Gastroesophageal sphincter (tissue), 4 donors: ENCODE measurements at regions not wholly inside any gene's neighbourhood (a gene's known extent, or its start where the extent isn't known, plus 50 kb on each side); places are given as distances from the start of the nearest gene placed in this dataset.

ENCODE experiments used
- ATAC-seq: fragments of 150-250 bp; one replicate; pipeline ENCODE4 v1.9.1; 2016; ENCODE audit warnings: mild to moderate bottlenecking, moderate library complexity
- H3K27ac ChIP-seq, 4 donors: fragments of 200-600 bp; sonication (generic) in 3 of 4; 1 replicate in 3 of 4; 2 replicates in 1 of 4; pipeline ENCODE4 v1.5.1; 2016 to 2019
- H3K27me3 ChIP-seq: fragments of 200-600 bp; sonication (generic); one replicate; pipeline ENCODE4 v1.5.1; 2019
- H3K36me3 ChIP-seq, 2 donors: fragments of 200-600 bp; sonication (generic); one replicate each; pipeline ENCODE4 v1.5.1; 2019; ENCODE audit warnings: control low read depth in 1 of 2
- H3K4me1 ChIP-seq, 3 donors: fragments of 200-600 bp; sonication (generic); 1 replicate in 2 of 3; 2 replicates in 1 of 3; pipeline ENCODE4 v1.5.1; 2016 to 2019; ENCODE audit warnings: control low read depth in 2 of 3
- H3K4me3 ChIP-seq, 2 donors: fragments of 200-600 bp; sonication (generic); one replicate each; pipeline ENCODE4 v1.5.1; 2019; ENCODE audit warnings: mild to moderate bottlenecking in 1 of 2, moderate library complexity in 1 of 2
- H3K9me3 ChIP-seq, 3 donors: fragments of 200-600 bp; sonication (generic); one replicate each; pipeline ENCODE4 v1.5.1; 2017 to 2019; ENCODE audit warnings: control low read depth in 2 of 3
- EP300 ChIP-seq: sonication (generic); formaldehyde crosslinking; IDR thresholded peaks from one replicate; pipeline ENCODE4 v1.6.1; 2017; ENCODE audit warnings: antibody characterized with exemption, mild to moderate bottlenecking
- POLR2A ChIP-seq, 2 donors: fragments of 450-650 bp; IDR thresholded peaks; one replicate each; pipeline ENCODE4 v1.6.1; 2017; ENCODE audit warnings: antibody characterized with exemption in 2 of 2, mild to moderate bottlenecking in 2 of 2, moderate library complexity in 1 of 2
- POLR2AphosphoS5 ChIP-seq: sonication (generic); formaldehyde crosslinking; IDR thresholded peaks from one replicate; pipeline ENCODE4 v1.6.1; 2017; ENCODE audit warnings: antibody characterized with exemption
- WGBS, 2 donors: methylation state at CpG; one replicate each; pipeline ENCODE4 v1.1.5; 2018; ENCODE audit warnings: low coverage in 1 of 2; 5-methylcytosine and 5-hydroxymethylcytosine counted together
- TF ChIP-seq, protein P1 (sequence below), 4 experiments: fragments of 200-600 bp in 2 of 4; fragments of 450-650 bp in 2 of 4; sonication (generic) in 1 of 4; IDR thresholded peaks; one replicate each; pipeline ENCODE4 v1.5.1; 2017 to 2019; ENCODE audit warnings: antibody characterized with exemption in 4 of 4, mild to moderate bottlenecking in 2 of 4, moderate library complexity in 2 of 4

DNA sequence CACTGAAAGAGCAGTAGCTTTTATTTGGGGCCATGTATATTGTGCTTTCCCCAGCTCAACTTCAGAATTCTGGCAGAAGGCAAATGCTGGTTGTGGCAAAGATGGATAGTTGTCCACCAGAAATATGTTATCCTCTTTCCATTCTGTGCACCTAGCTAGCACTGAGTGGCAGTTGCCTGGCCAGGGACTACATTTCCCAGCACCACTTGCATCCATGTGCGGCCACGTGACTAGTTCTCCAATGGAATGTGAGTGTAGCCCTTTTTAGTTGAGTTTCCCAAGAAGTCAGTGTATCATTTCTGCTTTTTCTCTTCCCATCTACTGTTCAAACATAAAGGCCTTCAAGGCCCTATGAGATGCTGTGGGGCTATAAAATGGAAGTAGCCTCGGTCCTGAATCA lies 354.0 kb upstream of the CLINT1 start:
- WGBS, 2 donors: 78 to 100% methylated on average over 1 to 3 of the region's 3 CpGs
- no peak overlapping the region for H3K4me3 ChIP-seq
- H3K4me1 ChIP-seq: no peaks in the 10 kb centered on the region
- ATAC-seq: no peak
- no peak for TF ChIP-seq EP300
- no peak for TF ChIP-seq POLR2A (IDR thresholded peaks at IDR 0.05)
- TF ChIP-seq, protein P1, sequence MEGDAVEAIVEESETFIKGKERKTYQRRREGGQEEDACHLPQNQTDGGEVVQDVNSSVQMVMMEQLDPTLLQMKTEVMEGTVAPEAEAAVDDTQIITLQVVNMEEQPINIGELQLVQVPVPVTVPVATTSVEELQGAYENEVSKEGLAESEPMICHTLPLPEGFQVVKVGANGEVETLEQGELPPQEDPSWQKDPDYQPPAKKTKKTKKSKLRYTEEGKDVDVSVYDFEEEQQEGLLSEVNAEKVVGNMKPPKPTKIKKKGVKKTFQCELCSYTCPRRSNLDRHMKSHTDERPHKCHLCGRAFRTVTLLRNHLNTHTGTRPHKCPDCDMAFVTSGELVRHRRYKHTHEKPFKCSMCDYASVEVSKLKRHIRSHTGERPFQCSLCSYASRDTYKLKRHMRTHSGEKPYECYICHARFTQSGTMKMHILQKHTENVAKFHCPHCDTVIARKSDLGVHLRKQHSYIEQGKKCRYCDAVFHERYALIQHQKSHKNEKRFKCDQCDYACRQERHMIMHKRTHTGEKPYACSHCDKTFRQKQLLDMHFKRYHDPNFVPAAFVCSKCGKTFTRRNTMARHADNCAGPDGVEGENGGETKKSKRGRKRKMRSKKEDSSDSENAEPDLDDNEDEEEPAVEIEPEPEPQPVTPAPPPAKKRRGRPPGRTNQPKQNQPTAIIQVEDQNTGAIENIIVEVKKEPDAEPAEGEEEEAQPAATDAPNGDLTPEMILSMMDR (IDR thresholded peaks at IDR 0.05): no peak
- no peak for TF ChIP-seq POLR2AphosphoS5
- peaks cover 0 to 8% (median 0%) of the 10 kb centered on the region in 3 donors for H3K9me3 ChIP-seq
- H3K36me3 ChIP-seq: no peaks in the 10 kb centered on the region
- no peaks in the 10 kb centered on the region for H3K27me3 ChIP-seq
- no peak overlapping the region for H3K27ac ChIP-seq

DNA sequence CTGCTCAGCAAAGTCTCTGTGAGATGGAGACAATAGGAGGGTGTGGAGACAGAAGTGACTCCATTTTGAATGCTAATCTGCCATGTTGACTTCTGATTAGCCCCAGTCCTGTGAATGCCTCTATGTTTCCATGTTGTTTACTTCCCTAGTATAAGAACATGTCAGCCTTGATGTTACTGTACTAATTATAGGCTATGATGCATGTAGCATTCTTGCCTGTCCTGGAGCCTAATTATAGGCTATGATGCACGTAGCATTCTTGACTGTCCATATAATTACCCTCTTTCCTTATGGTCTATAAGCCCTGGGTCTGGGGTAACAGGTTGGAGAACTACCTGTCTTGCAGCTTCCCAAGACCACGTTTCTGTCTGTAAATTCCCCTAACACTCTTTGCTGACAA lies 353.3 kb upstream of the CLINT1 start:
- Histone ChIP-seq H3K9me3 (peaks cover 0 to 8% (median 0%) of the 10 kb centered on the region in 3 donors), H3K27me3 (no peaks in the 10 kb centered on the region), H3K4me1 (no peaks in the 10 kb centered on the region), H3K27ac (no peak overlapping the region), H3K36me3 (no peaks in the 10 kb centered on the region), H3K4me3 (no peak overlapping the region)
- TF ChIP-seq EP300 (no peak), POLR2AphosphoS5 (no peak), POLR2A (IDR thresholded peaks at IDR 0.05) (no peak)
- ATAC-seq: no peak
- WGBS, 2 donors: 80 to 86% methylated on average over 1 to 2 of the region's 2 CpGs

DNA sequence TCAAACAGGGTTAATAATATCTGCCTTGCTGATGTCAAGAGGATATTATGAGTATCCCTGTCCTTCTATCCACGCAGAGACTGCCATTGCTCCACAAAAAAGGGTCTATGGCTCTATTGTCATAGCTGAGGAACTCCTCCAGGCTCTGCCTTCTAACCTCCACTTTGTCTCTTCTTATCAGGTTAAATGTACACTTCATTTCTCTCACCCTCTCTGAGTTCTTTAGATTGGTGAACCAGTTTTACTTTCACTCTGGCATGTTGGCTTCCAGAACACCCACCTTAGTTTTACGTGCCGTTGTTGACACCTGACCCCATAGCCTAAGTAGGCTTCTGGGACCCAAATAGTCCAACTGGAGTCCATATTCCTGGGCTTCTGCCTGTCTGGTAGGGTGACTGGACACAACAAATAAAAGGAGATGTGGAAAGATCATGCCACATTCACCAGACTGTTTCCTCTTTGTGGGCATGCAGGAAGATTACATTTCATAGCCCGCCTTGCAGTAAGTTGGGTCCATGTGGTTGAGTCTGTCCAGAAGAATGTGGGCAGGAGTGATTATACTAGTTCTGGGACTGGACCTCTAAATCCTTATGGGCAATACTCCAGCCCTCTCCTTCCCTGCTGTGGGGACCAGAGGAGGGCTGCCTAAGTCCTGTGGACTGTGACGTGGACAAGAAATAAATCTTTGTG lies 350.4 kb upstream of the CLINT1 start:
- WGBS, 2 donors: 79 to 94% methylated on average over 3 to 4 of the region's 5 CpGs
- H3K27me3 ChIP-seq: no peaks in the 10 kb centered on the region
- no peaks in the 10 kb centered on the region for H3K4me1 ChIP-seq
- H3K4me3 ChIP-seq: no peak overlapping the region
- ATAC-seq: no peak
- H3K27ac ChIP-seq: no peak overlapping the region
- H3K9me3 ChIP-seq: peaks cover 0 to 8% (median 0%) of the 10 kb centered on the region in 3 donors
- no peak for TF ChIP-seq POLR2A (IDR thresholded peaks at IDR 0.05)
- TF ChIP-seq POLR2AphosphoS5: no peak
- no peak for TF ChIP-seq EP300
- H3K36me3 ChIP-seq: no peaks in the 10 kb centered on the region

DNA sequence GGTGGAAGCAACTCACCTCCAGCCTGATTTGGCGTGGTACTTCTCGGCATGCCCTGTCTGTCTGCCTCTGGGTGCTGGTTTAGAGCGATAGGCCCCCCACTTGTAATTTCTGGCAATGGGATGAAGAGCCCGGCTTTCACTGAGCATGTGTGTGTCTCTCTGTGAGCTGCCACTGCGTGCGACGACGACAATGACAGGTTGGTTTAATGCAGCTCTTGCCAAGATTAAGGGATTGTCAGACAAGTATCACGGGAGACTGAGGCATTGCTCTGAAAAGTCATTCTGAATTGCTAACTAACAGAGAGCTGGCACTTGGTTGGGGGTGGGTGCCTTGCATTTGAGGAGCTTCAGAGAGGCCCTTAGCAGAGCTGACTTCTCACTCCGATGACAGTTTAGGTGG lies 348.8 kb upstream of the CLINT1 start:
- Histone ChIP-seq H3K27ac (no peak overlapping the region), H3K36me3 (no peaks in the 10 kb centered on the region), H3K9me3 (peaks cover 0 to 8% (median 0%) of the 10 kb centered on the region in 3 donors), H3K4me3 (no peak overlapping the region), H3K27me3 (no peaks in the 10 kb centered on the region), H3K4me1 (no peaks in the 10 kb centered on the region)
- TF ChIP-seq, protein P1 (IDR thresholded peaks at IDR 0.05): no peak
- TF ChIP-seq POLR2AphosphoS5 (no peak), POLR2A (IDR thresholded peaks at IDR 0.05) (no peak), EP300 (no peak)
- ATAC-seq: no peak
- WGBS, 2 donors: 95% methylated on average over 4 of the region's 10 CpGs; no CpG with 5 or more reads in 1 of the 2 donors

DNA sequence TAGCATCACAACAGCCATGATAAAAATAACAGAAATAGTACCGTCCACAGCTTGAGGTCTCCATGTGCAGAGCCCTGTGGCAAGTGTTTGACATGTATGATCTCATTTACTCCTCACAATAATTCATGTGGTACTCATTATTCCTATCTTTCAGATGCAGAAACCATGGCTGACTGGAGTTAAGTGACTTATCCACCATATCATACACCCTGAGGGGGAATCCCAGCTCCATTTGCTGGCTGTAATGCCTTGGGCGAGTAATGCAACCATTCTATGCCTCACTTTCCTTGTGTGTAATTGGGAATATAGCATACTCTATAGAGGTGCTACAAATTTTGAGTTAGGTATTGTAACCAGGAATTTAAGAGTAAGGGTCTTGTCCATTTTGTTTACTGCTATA lies 347.0 kb upstream of the CLINT1 start:
- Histone ChIP-seq H3K27me3 (no peaks in the 10 kb centered on the region), H3K36me3 (no peaks in the 10 kb centered on the region), H3K4me1 (no peaks in the 10 kb centered on the region), H3K9me3 (peaks cover 0 to 8% (median 0%) of the 10 kb centered on the region in 3 donors), H3K4me3 (no peak overlapping the region), H3K27ac (no peak overlapping the region)
- WGBS, 2 donors: 84 to 100% methylated on average over 2 of the region's 2 CpGs
- no peak for ATAC-seq
- TF ChIP-seq EP300 (no peak), POLR2A (IDR thresholded peaks at IDR 0.05) (no peak), POLR2AphosphoS5 (no peak)
- TF ChIP-seq, protein P1 (IDR thresholded peaks at IDR 0.05): no peak

DNA sequence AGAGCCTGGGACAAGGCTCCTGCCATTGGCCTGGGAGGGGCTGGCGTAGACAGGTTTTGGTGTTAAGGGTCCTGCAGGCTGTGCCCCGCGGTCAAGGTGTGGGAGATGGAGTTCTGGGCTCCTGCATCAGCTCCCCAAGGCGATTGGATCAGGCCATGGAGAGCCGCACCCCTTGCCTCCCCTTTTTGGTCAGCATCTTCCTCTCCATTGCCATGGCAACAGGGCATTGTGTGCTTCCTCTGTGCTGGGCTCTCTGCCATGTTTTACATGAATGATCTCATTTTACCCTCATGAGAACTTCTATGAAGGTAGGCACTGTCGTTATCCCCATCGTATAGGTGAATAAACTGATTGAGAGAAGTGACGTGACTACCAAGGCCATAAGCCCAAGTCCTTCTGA lies 344.3 kb upstream of the CLINT1 start:
- no peak for ATAC-seq
- no peak for TF ChIP-seq POLR2A (IDR thresholded peaks at IDR 0.05)
- TF ChIP-seq POLR2AphosphoS5: no peak
- TF ChIP-seq EP300: no peak
- TF ChIP-seq, protein P1 (IDR thresholded peaks at IDR 0.05): no peak
- Histone ChIP-seq H3K27ac (no peak overlapping the region), H3K4me1 (no peaks in the 10 kb centered on the region), H3K27me3 (no peaks in the 10 kb centered on the region), H3K4me3 (no peak overlapping the region), H3K36me3 (no peaks in the 10 kb centered on the region), H3K9me3 (no peaks in the 10 kb centered on the region)
- WGBS, 2 donors: 100% methylated on average over 1 of the region's 8 CpGs
